ENCODE measurements at regions not wholly inside any gene's neighbourhood (a gene's known extent, or its start where the extent isn't known, plus 50 kb on each side); places are given as distances from the start of the nearest gene placed in this dataset.

- no peak for TF ChIP-seq CTCF (conservative IDR thresholded peaks at IDR 0.05; ENCODE audit: low read length)
- no peak for TF ChIP-seq EZH2phosphoT487 (IDR thresholded peaks at IDR 0.05; ENCODE audit: borderline replicate concordance)
Observed at GRCh38 chr9:115209601-115210306, 91.8 kb upstream of the TNC start.

Data from Loucy (cell line).